Stimulated activated naive CD4-positive, alpha-beta T cell treated with Interleukin-2 at 50 U/mL for 16 hours (primary cell): ENCODE measurements at regions not wholly inside any gene's neighbourhood (a gene's known extent, or its start where the extent isn't known, plus 50 kb on each side); places are given as distances from the start of the nearest gene placed in this dataset.
"Not testable (repeated sequence)": the region's sequence is repeated elsewhere in the genome, so short reads cannot be mapped to it uniquely, and the experiment has no call there.

Source experiments
- DNase-seq: peaks from one replicate; lab custom pipeline; 2025; lab: John Stamatoyannopoulos, UW

DNA sequence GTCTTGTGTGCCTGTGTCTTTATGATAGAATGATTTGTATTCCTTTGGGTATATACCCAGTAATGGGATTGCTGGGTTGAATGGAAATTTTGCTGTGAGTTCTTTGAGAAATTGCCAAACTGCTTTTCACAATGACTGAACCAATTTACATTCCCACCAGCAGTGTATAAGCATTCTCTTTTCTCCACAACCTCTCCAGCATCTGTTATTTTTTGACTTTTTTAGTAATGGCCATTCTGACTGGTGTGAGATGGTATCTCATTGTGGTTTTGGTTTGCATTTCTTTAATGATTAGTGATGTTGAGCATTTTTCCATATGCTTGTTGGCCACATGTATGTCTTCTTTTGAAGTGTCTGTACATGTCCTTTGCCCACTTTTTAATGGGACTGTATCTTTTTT, 238.3 kb upstream of the ZEB2 start:
- not testable (repeated sequence) for DNase-seq

DNA sequence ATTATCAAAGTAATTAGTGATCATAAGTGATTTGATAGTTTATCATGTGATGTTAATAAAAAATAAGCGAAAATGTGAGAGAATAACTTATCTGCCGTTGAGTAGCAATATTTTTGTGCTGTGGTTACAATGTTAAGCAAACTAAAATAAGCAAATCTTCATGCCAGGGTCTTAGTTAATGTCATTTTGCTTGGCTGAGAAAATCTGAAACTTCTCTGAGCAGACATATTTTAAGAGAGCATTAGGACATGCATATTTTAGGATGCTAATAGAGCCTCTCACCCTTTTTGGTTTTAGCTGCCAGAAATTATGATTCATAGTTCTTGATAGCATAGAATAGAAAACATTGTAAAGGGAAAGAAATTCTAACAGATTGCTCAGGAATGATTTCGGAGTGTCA, 233.5 kb upstream of the ZEB2 start:
- no peak for DNase-seq

DNA sequence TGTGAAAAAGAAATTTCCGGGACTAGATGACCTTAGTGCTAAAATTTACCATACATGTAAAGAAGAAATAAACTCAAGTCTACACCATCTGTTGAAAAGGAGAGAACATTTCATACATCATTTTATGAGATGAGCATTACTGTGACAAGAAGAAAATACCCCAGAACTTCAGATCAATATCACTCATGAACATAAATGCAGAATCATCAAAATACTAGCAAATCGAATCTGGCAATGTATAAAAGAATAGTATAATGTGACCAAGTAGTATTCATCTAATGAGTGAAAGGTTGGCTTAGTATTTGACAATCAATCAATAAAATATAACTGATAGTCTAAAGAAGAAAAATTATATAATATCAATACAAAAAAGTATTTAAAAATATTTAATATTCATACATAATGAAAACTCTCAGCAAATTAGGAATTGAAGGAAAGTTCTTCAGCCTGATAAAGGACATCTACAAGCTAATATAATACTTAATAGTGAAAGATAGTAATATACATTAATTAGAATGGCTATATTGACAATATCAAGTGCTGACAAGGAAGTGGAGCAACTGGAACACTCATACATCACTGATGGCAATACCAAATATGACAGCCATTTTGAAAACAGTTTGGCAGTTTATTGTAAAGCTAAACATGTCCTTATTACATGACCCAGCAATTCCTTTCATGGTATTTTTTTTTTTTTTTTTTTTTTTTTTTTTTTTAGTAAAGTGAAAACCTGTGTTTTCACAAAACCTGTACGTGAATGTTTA, 231.4 kb upstream of the ZEB2 start:
- no peak for DNase-seq

DNA sequence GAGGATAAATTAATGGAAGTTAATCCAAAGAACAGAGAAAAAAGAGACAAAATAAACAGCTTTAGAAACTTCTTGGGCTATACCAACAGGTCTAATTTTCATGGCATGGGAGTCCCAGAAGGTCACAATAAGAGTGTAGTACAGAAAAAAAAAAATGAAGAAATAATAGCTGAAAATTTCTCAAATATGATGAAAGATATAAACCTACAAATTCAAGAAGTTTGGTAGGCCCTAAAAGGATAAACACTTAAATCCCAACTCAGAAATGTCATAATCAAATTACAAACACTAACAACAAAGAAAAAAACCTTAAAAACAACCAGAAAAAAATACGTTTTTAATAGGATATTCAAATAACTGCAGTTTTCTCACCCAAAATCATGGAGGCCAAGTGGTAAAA, 229.3 kb upstream of the ZEB2 start:
- no peak for DNase-seq

DNA sequence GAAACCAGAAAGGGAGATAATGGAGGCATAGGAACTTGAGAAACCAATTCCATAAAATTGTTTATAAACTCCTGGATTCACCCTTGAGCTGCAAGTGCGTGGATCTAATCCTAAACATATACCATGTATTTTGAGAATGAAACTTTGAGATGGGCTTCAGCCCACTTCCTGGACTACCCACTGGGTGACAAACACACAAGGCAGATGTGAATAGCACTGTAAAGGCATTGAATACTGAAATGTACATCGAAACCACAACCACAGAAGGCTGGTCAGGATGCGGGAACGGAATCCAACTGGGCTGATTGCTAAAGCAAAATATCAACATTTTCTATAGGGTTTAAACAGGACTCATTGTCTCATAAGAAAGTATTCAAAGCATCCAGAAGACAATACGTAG, 228.5 kb upstream of the ZEB2 start:
- no peak for DNase-seq

DNA sequence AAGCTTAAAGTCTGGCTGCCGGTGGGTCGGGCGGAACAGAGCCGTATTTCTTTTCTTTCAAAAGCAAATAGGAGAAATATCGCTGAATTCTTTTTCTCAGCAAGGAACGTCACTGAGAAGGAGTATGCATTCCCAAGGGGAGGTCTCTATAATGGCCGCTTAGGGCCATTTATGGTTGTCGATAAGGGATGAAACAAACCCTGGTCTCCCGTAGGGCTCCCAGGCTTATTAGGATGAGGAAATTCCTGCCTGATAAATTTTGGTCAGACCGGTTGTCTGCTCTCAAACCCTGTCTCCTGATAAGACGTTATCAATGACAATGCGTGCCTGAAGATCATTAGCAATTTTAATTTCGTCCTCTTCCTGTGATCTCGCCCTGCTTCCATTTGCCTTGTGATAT, 227.7 kb upstream of the ZEB2 start:
- no peak for DNase-seq

DNA sequence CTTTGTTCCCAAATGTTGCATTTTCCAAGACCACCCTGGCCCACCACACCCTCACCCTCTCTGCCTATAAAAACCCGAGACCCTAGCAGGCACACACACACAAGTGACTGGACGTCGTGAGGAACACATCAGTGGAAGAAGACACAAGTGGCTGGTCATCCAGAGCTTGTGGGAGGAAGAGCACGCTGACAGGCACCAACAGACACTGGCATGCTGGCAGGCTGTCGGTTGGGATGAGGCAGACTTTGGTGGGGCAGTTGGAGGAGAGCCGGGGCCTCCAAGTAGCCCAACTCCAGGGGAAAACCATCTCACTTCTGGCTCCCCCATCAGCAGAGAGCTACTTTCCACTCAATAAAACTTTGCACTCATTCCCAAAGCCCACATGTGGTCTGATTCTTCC, 225.5 kb upstream of the ZEB2 start:
- DNase-seq: no peak

DNA sequence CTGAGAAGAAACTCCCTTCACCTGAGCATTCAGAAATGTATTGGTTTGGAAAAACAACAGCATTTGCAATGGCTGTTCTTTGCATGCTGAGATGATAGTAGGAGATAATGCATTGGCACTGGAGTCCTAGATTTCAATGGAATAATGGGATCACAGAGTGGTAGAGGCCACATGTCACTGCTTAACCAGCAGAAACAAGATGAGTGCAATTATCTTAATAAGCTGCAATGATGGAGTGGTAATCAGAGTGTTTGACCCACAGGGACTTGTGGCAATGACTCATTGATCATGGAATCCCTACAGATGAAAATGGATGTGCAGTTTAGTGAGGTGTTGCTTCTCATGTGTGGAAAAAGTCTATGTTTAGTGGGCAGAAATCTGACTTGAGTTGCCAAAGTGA, 218.8 kb upstream of the ZEB2 start:
- no peak for DNase-seq

DNA sequence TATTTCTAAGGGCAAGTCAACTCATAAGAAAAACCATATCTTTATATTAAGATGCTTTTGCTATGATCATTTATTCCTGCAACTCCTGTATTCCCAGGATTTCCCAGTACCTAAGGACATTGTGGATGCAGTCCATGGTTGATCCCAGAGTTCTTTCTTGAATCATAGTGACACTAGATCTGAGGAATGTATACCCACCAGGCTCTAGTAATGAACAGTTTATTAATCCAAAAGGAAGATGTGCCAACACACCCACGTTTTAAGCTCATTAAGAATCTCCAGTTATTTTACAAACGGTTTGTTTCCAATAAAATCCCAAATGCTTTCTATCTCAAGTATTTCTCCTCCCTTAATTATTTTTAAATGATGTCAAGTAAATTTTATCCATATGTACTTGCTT, 210.8 kb upstream of the ZEB2 start:
- DNase-seq: no peak

DNA sequence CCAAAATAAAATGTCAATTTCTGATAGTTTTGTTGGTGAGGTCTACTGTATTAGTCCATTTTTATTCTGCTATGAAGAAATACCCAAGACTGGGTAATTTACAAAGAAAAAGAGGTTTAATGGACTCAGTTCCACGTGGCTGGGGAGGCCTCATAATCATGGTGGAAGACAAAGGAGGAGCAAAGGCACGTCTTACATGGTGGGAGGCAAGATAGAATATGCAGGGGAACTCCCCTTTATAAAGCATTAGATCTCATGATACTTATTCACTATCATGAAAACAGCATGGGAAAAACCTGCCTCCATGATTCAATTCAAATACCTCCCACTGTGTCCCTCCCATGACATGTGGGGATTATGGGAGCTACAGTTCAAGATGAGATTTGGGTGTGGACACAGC, 204.5 kb upstream of the ZEB2 start:
- not testable (repeated sequence) for DNase-seq

DNA sequence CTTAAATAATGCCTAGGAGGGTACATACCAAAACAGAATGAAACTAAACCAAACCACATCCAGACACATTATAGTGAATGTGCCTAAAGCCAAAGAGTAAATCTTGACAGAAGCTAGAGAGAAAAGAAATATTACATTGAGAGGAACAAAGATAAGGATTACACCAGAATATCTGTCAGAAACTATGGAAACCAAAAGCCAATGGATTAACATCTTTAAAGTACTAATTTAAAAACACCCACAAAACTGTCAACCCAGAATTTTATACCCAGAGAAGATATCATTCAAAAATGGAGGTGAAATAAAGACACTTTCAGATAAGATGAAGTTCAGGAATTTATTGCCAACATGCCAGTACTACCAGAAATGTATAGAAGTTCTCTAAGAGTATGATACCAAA, 198.5 kb upstream of the ZEB2 start:
- no peak for DNase-seq

DNA sequence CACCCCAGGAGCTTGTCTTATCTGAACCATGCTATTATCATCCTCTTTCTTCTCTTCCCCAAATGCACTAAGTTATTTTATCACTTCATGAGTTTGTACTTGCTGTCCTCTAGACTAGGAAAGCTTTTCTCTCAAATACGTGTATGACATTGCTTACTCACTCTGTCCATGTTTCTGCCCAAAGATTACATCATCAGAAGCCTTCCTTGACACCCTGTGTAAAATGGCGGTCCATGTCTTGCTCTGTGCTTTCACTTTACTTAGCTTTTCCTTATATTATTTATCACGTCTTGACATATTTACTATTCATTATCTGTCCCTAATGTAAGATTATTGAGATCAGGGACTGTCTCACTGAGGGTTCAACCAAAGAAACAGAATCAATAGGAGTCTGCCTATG, 196.1 kb upstream of the ZEB2 start:
- DNase-seq: no peak

DNA sequence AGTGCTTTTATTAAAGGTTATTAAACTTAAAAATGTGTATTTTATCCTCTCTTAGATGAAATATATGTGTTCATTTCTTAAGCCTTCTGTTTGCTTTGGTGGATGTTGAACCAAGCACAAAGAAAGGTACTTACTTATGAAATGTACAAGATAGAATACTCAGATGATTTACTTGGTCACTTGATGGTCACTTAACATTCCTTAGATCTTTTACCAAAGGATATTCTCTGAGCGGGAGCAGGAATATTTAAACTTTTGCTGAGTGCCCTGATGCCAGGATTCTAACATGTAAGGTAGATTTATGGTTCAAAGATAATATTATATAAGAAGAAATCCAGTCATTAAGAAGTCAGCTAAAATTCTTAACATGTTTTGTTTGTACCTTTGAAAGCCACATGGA, 193.5 kb upstream of the ZEB2 start:
- DNase-seq: no peak

DNA sequence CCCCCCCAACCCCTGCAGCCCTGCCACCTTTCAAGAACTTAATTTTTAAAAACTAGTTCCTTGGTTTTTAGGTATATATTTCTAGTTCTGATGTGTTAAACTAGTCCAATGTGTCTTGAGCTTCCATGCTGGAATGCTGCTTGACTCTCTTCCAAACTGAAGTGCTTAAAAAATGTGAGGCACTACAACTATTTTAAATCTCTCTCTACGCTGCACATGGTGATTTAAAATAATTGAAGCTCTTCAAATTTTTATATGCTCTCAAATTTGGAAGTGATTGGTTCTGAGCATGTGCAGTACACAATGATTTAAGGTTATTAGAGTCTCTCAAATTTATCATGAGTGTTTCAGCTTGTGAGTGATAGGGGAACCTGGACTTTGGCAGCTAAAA, 192.6 kb upstream of the ZEB2 start:
- no peak for DNase-seq

DNA sequence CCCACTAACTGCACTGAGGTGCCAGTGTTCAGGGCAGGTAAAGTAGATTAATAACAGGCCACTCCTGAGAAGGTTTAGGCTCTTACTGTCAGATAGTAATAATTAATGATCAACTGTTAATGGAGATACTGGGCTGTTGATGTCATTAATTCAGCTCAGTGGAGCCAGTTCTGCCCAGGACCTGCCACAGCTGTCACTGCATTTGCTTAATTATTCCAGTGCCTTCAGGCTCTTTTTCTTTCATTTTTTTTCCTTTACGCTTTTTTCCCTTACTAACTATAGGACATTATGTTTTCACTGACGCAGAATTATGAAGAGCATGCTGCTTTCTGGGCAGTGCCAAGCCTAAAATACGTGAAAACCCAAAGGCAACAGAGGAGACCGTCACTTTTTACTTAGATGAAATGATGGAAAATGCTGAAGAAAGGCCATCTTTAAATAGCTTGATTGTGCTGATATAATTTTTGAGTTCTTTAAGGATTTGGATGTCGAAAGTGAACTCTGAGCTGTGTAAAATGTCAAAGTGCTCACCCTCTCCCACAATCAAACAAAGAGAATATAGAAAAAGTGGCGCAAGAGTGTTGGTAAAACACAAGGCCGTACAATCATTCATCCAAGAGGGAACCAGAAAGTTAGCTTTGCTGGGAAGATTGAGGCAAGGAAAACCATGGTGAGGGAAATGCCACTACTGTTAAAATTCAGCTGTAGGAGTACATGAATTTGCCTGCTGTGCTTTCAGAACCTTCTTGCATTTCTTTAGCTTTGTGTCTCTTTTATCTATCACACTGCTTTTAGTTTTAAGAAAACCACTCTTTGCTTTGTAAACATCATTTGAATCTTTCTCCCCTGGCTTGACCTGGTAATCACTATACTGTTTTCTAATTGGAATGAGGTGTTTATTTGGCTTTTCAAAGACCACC, 192.0 kb upstream of the ZEB2 start:
- DNase-seq: no peak

DNA sequence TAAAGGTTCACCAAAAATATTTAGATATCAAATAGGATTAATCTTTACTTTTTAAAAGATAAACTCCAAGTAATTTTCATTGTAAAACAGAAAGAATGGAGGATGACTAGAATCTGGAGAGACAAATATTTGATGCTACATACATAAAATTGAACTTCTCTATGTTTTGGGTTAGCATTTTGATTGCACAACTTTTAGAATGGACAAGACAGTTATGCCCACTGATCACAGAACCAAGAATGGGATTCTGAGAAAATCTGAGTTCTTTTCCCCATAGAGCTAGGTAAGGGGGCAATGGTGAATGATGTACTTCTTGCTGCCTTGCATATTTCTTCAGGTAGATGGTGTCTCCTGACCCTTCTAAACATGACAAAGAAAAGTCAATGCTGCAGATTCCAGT, 191.2 kb upstream of the ZEB2 start:
- no peak for DNase-seq

DNA sequence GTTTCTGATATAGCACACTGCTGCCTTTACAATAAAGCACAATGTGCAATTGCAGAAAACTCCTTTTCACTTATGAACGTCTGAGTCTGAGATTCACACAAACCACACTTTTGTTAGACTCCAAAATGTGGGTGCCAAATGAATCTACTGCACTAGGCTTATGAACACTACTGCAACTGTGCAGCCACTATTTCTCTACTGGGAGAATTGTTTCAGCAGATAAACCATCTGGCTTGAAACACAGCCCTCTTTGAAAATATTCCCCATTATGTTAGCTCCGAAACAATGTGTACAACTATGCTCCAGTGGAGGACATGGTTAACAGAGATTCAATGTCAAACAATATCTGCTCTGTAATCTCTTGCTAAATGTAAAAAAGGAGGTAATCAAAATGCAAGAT, 188.7 kb upstream of the ZEB2 start:
- no peak for DNase-seq

DNA sequence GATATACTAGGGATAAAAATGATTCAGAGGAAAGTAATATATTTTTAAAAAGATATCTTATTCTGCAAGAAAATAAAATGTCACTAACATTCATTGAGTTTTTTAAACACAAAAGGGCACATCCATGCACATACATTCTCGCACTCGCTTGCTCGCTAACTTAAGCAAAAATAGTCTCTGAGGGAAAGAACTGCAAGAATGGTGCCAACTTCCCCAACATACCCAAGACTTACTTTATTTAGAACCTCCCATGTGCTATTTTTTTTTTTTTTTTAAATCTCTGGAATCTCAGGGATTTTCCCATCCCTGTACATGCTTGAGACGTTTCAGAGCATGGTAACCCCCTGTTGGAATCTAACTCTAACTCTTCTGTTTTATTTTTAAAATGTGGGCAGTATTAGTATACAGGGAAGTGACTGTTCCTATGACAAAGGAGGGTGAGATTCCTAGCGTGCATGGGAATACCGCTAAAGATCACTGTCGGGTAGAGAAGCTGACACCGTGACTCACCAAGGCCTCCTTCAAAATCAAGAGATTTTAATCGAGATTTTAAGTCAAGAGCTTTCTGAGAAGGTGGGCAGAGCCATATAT, 187.9 kb upstream of the ZEB2 start:
- no peak for DNase-seq

DNA sequence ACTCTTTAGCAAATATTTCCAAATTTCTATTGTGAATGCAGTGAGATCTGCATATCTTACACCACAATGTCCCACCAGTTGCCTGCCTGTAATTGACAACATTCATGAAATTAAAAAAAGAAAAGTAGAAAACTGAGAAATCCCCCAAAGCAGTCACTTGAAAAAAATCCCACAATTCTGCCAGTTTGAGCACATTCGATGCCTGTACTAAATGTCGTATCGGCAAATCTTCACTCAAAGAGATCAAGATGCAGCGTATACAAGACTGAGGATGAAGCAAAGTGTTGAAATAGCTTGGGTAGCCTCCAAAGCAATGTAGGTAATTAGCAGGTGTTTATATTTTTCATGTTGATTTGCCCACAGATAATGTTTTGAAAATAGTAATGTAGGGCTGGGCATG, 186.7 kb upstream of the ZEB2 start:
- DNase-seq: no peak

DNA sequence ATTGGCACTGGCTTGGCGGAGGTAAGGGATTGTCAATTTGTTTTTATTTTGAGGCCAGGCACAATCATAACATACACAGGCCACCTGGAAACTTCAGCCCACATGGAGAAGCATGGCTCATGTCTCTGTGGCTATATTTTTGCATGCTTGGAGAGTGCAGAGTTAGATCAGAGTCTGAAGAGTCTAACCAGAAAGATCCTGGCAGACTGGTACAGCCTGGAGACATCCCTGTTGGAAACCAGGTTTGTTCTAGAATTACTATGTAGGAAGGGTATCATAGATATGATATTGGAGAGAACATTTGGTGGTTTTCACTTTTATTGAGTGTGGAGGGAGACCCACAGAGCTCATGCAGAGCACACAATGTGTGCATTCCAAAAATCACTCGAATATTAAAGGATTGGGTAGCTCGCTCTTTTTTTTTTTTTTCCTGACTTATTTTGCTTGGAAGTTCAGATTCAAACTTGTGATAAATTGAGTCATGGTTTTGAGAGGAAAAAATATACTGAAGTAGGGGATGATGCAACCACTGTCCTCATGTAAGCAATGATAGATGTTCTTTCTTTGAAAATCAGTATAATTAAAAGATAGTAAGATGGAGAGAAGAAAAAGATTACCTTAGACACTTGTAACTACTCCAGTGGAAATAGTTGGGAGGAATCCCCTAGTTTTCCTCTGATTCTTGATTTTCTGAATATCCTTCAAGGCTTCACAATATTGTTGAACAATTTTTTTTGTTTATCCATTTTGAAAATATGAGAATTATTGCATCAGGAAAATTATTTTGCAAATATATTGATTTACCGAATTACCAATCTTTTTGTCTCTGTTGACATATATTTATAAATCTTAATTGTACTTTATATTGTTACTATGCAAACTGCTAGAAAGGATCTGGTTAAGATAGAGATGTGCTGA, 185.7 kb upstream of the ZEB2 start:
- no peak for DNase-seq

DNA sequence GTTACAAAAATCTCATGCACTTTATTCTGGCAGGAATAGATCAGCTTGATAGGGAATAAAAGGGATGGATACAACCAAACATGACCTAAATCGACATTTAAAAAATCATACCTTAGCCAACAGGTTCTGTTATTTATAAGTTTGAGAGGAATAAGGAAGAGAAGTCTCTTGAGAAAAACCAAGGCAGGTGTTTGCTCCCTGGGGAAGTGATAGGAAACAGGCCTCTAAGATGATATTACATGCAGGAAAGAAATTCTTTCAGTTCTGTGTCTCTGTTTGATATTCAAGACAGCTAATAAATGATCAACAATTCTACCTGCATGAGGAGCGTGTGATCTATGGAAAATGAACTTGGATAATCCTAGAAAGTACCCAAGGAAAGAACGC, 184.8 kb upstream of the ZEB2 start:
- no peak for DNase-seq
